SK-N-SH treated with all-trans-retinoic acid at 6 μM for 48 hours (cell line): ENCODE measurements at regions not wholly inside any gene's neighbourhood (a gene's known extent, or its start where the extent isn't known, plus 50 kb on each side); places are given as distances from the start of the nearest gene placed in this dataset.

Experiments used
- ATAC-seq: fragments of 200-7000 bp; cut with Tn5 transposase; 3 replicates; pipeline ENCODE4 v1.9.1; 2020; ENCODE audit warnings: mild to moderate bottlenecking, moderate library complexity
- ARNTL ChIP-seq: fragments of 450-650 bp; formaldehyde crosslinking; IDR thresholded peaks from 2 replicates; pipeline ENCODE4 v1.5.0; 2020; ENCODE audit warnings: low read depth, mild to moderate bottlenecking, moderate library complexity, borderline replicate concordance
- BACH2 ChIP-seq: fragments of 250-450 bp; sonication (Bioruptor Pico); IDR thresholded peaks from 2 replicates; pipeline ENCODE4 v1.9.0; 2021; ENCODE audit warnings: mild to moderate bottlenecking, borderline replicate concordance
- CREB5 ChIP-seq: fragments of 250-450 bp; sonication (Bioruptor Pico); IDR thresholded peaks from 2 replicates; pipeline ENCODE4 v1.5.1; 2020; ENCODE audit warnings: low read depth, mild to moderate bottlenecking, moderate library complexity
- CSDC2 ChIP-seq: fragments of 250-450 bp; sonication (Bioruptor Pico); IDR thresholded peaks from 2 replicates; pipeline ENCODE4 v1.5.0; 2020; ENCODE audit warnings: mild to moderate bottlenecking, moderate library complexity
- CSRNP3 ChIP-seq: fragments of 250-450 bp; sonication (Bioruptor Pico); IDR thresholded peaks from 2 replicates; pipeline ENCODE4 v1.5.1; 2021; ENCODE audit warnings: mild to moderate bottlenecking, moderate library complexity
- ESRRG ChIP-seq: fragments of 250-450 bp; sonication (Bioruptor Pico); IDR thresholded peaks from 2 replicates; pipeline ENCODE4 v1.6.1; 2021; ENCODE audit warnings: mild to moderate bottlenecking
- GLIS3 ChIP-seq: fragments of 250-450 bp; sonication (Bioruptor Pico); IDR thresholded peaks from 2 replicates; pipeline ENCODE4 v1.5.0; 2020; ENCODE audit warnings: mild to moderate bottlenecking, moderate library complexity
- ISL1 ChIP-seq: fragments of 250-450 bp; sonication (Bioruptor Pico); IDR thresholded peaks from 2 replicates; pipeline ENCODE4 v2.1.2; 2022; ENCODE audit warnings: mild to moderate bottlenecking, moderate library complexity
- OSR1 ChIP-seq: fragments of 250-450 bp; sonication (Bioruptor Pico); IDR thresholded peaks from 2 replicates; pipeline ENCODE4 v1.8.0; 2022; ENCODE audit warnings: moderate library complexity, mild to moderate bottlenecking, inconsistent platforms
- PATZ1 ChIP-seq: fragments of 250-450 bp; sonication (Bioruptor Pico); IDR thresholded peaks from 2 replicates; pipeline ENCODE4 v1.8.0; 2020; ENCODE audit warnings: mild to moderate bottlenecking, moderate library complexity, borderline replicate concordance
- POU6F1 ChIP-seq: fragments of 250-450 bp; sonication (Bioruptor Pico); IDR thresholded peaks from 2 replicates; pipeline ENCODE4 v1.8.0; 2021; ENCODE audit warnings: low read depth, mild to moderate bottlenecking, moderate library complexity, borderline replicate concordance
- PPARA ChIP-seq: fragments of 250-450 bp; sonication (Bioruptor Pico); IDR thresholded peaks from 2 replicates; pipeline ENCODE4 v1.5.0; 2020; ENCODE audit warnings: mild to moderate bottlenecking, borderline replicate concordance
- SNAI2 ChIP-seq: fragments of 250-450 bp; sonication (Bioruptor Pico); IDR thresholded peaks from 2 replicates; pipeline ENCODE4 v1.5.0; 2020; ENCODE audit warnings: mild to moderate bottlenecking, moderate library complexity
- TCF4 ChIP-seq: fragments of 250-450 bp; sonication (Bioruptor Pico); IDR thresholded peaks from 2 replicates; pipeline ENCODE4 v1.8.0; 2021; ENCODE audit warnings: mild to moderate bottlenecking, moderate library complexity, borderline replicate concordance
- TSHZ2 ChIP-seq: fragments of 250-450 bp; sonication (Bioruptor Pico); IDR thresholded peaks from 2 replicates; pipeline ENCODE4 v1.5.0; 2020; ENCODE audit warnings: mild to moderate bottlenecking, moderate library complexity
- ZC3H10 ChIP-seq: fragments of 250-450 bp; sonication (Bioruptor Pico); IDR thresholded peaks from 2 replicates; pipeline ENCODE4 v1.5.1; 2021; ENCODE audit warnings: mild to moderate bottlenecking, moderate library complexity
- ZFP3 ChIP-seq: fragments of 250-450 bp; sonication (Bioruptor Pico); IDR thresholded peaks from 2 replicates; pipeline ENCODE4 v1.5.0; 2020; ENCODE audit warnings: mild to moderate bottlenecking, moderate library complexity
- ZFP30 ChIP-seq: fragments of 450-650 bp; formaldehyde crosslinking; IDR thresholded peaks from 2 replicates; pipeline ENCODE4 v1.5.0; 2022; ENCODE audit warnings: mild to moderate bottlenecking, moderate library complexity
- ZNF565 ChIP-seq: fragments of 450-650 bp; formaldehyde crosslinking; conservative IDR thresholded peaks from 2 replicates; pipeline ENCODE4 v1.5.0; 2020; ENCODE audit warnings: low read depth, mild to moderate bottlenecking, moderate library complexity
- ZNF70 ChIP-seq: fragments of 450-650 bp; formaldehyde crosslinking; IDR thresholded peaks from 2 replicates; pipeline ENCODE4 v1.5.0; 2020; ENCODE audit warnings: mild to moderate bottlenecking, moderate library complexity
- ZNF8 ChIP-seq: fragments of 450-650 bp; formaldehyde crosslinking; IDR thresholded peaks from 2 replicates; pipeline ENCODE4 v1.5.0; 2020; ENCODE audit warnings: mild to moderate bottlenecking, moderate library complexity

GRCh38 chr5:34562791-34563190, 93.3 kb upstream of the RAI14 start:
- no peak for ATAC-seq
- TF ChIP-seq ISL1 (CRISPR knock-in tag) (no peak), CSRNP3 (CRISPR knock-in tag) (no peak), ESRRG (CRISPR knock-in tag) (no peak), BACH2 (CRISPR knock-in tag) (no peak), PPARA (CRISPR knock-in tag) (no peak), ZFP3 (CRISPR knock-in tag) (no peak), PATZ1 (no peak), GLIS3 (CRISPR knock-in tag) (no peak), OSR1 (CRISPR knock-in tag) (no peak)

- no peak for TF ChIP-seq CREB5
- no peak for TF ChIP-seq TSHZ2 (CRISPR knock-in tag)
- no peak for TF ChIP-seq ZFP3 (CRISPR knock-in tag)
- no peak for TF ChIP-seq PATZ1
- TF ChIP-seq ZC3H10 (CRISPR knock-in tag), result no peak
- TF ChIP-seq SNAI2 (CRISPR knock-in tag), result no peak
- TF ChIP-seq ZFP30, result no peak
- TF ChIP-seq TCF4 (CRISPR knock-in tag), result no peak
- TF ChIP-seq POU6F1 (CRISPR knock-in tag), result no peak
- no peak for TF ChIP-seq CSDC2 (CRISPR knock-in tag)
- TF ChIP-seq ARNTL (CRISPR knock-in tag), result no peak
- TF ChIP-seq GLIS3 (CRISPR knock-in tag), result no peak
- TF ChIP-seq ISL1 (CRISPR knock-in tag), result no peak
- TF ChIP-seq PPARA (CRISPR knock-in tag), result no peak
- TF ChIP-seq OSR1 (CRISPR knock-in tag), result no peak
- no peak for TF ChIP-seq ZNF565 (CRISPR knock-in tag)
- no peak for TF ChIP-seq ZNF8
- no peak for TF ChIP-seq ZNF70 (CRISPR knock-in tag)
- ATAC-seq, result no peak
Measured at GRCh38 chr5:34563269-34563668, 92.9 kb upstream of the RAI14 start.
